Activated gamma-delta T cell treated with anti-CD3 and anti-CD28 coated beads, Interleukin-2, amount 50 U/mL, for 16 hours (primary cell): ENCODE measurements at regions not wholly inside any gene's neighbourhood (a gene's known extent, or its start where the extent isn't known, plus 50 kb on each side); places are given as distances from the start of the nearest gene placed in this dataset.
"Not testable (repeated sequence)": the region's sequence is repeated elsewhere in the genome, so short reads cannot be mapped to it uniquely, and the experiment has no call there.

Experiments used
- DNase-seq: peaks from one replicate; pipeline ENCODE4 v3.0.0-alpha.2; 2020; ENCODE audit warnings: low read depth

GRCh38 chr13:39803156-39803555 is 147.7 kb downstream of the COG6 start:
- no peak for DNase-seq

- DNase-seq: no peak
Measured at GRCh38 chr13:39803851-39804250, 148.4 kb downstream of the COG6 start.

- DNase-seq: no peak
Measured at GRCh38 chr13:39804332-39805210, 149.1 kb downstream of the COG6 start.

GRCh38 chr13:39809466-39809865 is 154.0 kb downstream of the COG6 start:
- no peak for DNase-seq

GRCh38 chr13:39810091-39810877 is 154.8 kb downstream of the COG6 start:
- no peak for DNase-seq

GRCh38 chr13:39811051-39811450 is 155.6 kb downstream of the COG6 start:
- DNase-seq: no peak

- no peak for DNase-seq
Measured at GRCh38 chr13:39811696-39812095, 156.2 kb downstream of the COG6 start.

GRCh38 chr13:39815345-39816111 is 160.1 kb downstream of the COG6 start:
- DNase-seq: no peak

- no peak for DNase-seq
Measured at GRCh38 chr13:39816936-39817335, 161.5 kb downstream of the COG6 start.

- DNase-seq: no peak
Measured at GRCh38 chr13:39818953-39819352, 163.5 kb downstream of the COG6 start.

- DNase-seq: no peak
Measured at GRCh38 chr13:39820606-39821005, 165.1 kb downstream of the COG6 start.

- DNase-seq: no peak
Measured at GRCh38 chr13:39821977-39822376, 166.5 kb downstream of the COG6 start.

GRCh38 chr13:39822437-39822836 is 167.0 kb downstream of the COG6 start:
- no peak for DNase-seq

- DNase-seq: no peak
Measured at GRCh38 chr13:39823063-39823713, 167.7 kb downstream of the COG6 start.

- DNase-seq: no peak
Measured at GRCh38 chr13:39825886-39826285, 170.4 kb downstream of the COG6 start.

- no peak for DNase-seq
Measured at GRCh38 chr13:39835253-39835652, 179.8 kb downstream of the COG6 start.

- DNase-seq: no peak
Measured at GRCh38 chr13:39836038-39836437, 180.6 kb downstream of the COG6 start.

GRCh38 chr13:39837866-39838265 is 182.4 kb downstream of the COG6 start:
- not testable (repeated sequence) for DNase-seq

- no peak for DNase-seq
Measured at GRCh38 chr13:39840201-39840600, 184.7 kb downstream of the COG6 start.

GRCh38 chr13:39847336-39847735 is 191.9 kb downstream of the COG6 start:
- no peak for DNase-seq

- DNase-seq: no peak
Measured at GRCh38 chr13:39855236-39855635, 199.8 kb downstream of the COG6 start.

GRCh38 chr13:39856714-39857113 is 201.3 kb downstream of the COG6 start:
- DNase-seq: no peak
